Parathyroid adenoma (tissue), 2 donors: ENCODE measurements at regions not wholly inside any gene's neighbourhood (a gene's known extent, or its start where the extent isn't known, plus 50 kb on each side); places are given as distances from the start of the nearest gene placed in this dataset.

ENCODE experiments used
- H2AFZ ChIP-seq: fragments of 300-600 bp; sonication (generic); one replicate; pipeline ENCODE4 v1.7.0; 2017; ENCODE audit warnings: antibody characterized with exemption, mild to moderate bottlenecking
- H3K27ac ChIP-seq: fragments of 300-600 bp; sonication (generic); one replicate; pipeline ENCODE4 v1.7.0; 2017
- H3K27me3 ChIP-seq: fragments of 300-600 bp; sonication (generic); one replicate; pipeline ENCODE4 v1.7.0; 2017; ENCODE audit warnings: low read length; ENCODE audit not compliant: control insufficient read depth, insufficient read depth
- H3K36me3 ChIP-seq: fragments of 300-600 bp; sonication (generic); one replicate; pipeline ENCODE4 v1.7.0; 2017; ENCODE audit warnings: low read length; ENCODE audit not compliant: control insufficient read depth, insufficient read depth
- H3K4me1 ChIP-seq: fragments of 300-600 bp; sonication (generic); one replicate; pipeline ENCODE4 v1.7.0; 2017; ENCODE audit warnings: control low read depth
- H3K4me2 ChIP-seq: fragments of 300-600 bp; sonication (generic); one replicate; pipeline ENCODE4 v1.7.0; 2017; ENCODE audit warnings: low read length
- H3K4me3 ChIP-seq: fragments of 300-600 bp; sonication (generic); one replicate; pipeline ENCODE4 v1.7.0; 2017; ENCODE audit warnings: low read depth, low read length
- H3K79me2 ChIP-seq: fragments of 300-600 bp; sonication (generic); one replicate; pipeline ENCODE4 v1.7.0; 2017; ENCODE audit warnings: control low read depth
- H3K9ac ChIP-seq: fragments of 300-600 bp; sonication (generic); one replicate; pipeline ENCODE4 v1.7.0; 2017; ENCODE audit warnings: mild to moderate bottlenecking
- H3K9me3 ChIP-seq: fragments of 300-600 bp; sonication (generic); one replicate; pipeline ENCODE4 v1.7.0; 2017; ENCODE audit warnings: low read length; ENCODE audit not compliant: control insufficient read depth
- CTCF ChIP-seq: fragments of 300-600 bp; sonication (generic); IDR thresholded peaks from one replicate; pipeline ENCODE4 v1.7.0; 2017; ENCODE audit warnings: antibody characterized with exemption, mild to moderate bottlenecking
- donor health status: primary hyperparathyroidism.

GRCh38 chr1:73784026-73784425 lies 413.9 kb downstream of the LRRIQ3 start:
- H3K36me3 ChIP-seq, result no peaks in the 10 kb centered on the region
- no peaks in the 10 kb centered on the region for H3K27me3 ChIP-seq
- H3K9ac ChIP-seq, result no peak overlapping the region
- no peaks in the 10 kb centered on the region for H3K4me1 ChIP-seq
- no peak overlapping the region for H3K4me2 ChIP-seq
- no peaks in the 10 kb centered on the region for H3K9me3 ChIP-seq
- no peak overlapping the region for H3K27ac ChIP-seq
- no peak overlapping the region for H2AFZ ChIP-seq
- no peak overlapping the region for H3K4me3 ChIP-seq
- H3K79me2 ChIP-seq, result no peaks in the 10 kb centered on the region
- TF ChIP-seq CTCF, result no peak

- no peak overlapping the region for H3K4me2 ChIP-seq
- TF ChIP-seq CTCF, result no peak
Observed at GRCh38 chr1:73783352-73783751, 414.6 kb downstream of the LRRIQ3 start.

GRCh38 chr1:73782901-73783300 lies 415.1 kb downstream of the LRRIQ3 start:
- H3K36me3 ChIP-seq, result no peaks in the 10 kb centered on the region

More at GRCh38 chr1:73783352-73783751, 414.6 kb downstream of the LRRIQ3 start:
- H3K79me2 ChIP-seq, result no peaks in the 10 kb centered on the region
- H2AFZ ChIP-seq, result no peak overlapping the region
- H3K9me3 ChIP-seq, result no peaks in the 10 kb centered on the region
- no peaks in the 10 kb centered on the region for H3K36me3 ChIP-seq
- no peak overlapping the region for H3K4me3 ChIP-seq
- H3K27me3 ChIP-seq, result no peaks in the 10 kb centered on the region
- H3K9ac ChIP-seq, result no peak overlapping the region
- H3K4me1 ChIP-seq, result no peaks in the 10 kb centered on the region
- H3K27ac ChIP-seq, result no peak overlapping the region

GRCh38 chr1:73781251-73781650 lies 416.7 kb downstream of the LRRIQ3 start:
- H3K9ac ChIP-seq, result no peak overlapping the region
- no peaks in the 10 kb centered on the region for H3K9me3 ChIP-seq
- H3K4me3 ChIP-seq, result no peak overlapping the region
- H3K4me1 ChIP-seq, result no peaks in the 10 kb centered on the region
- no peaks in the 10 kb centered on the region for H3K27me3 ChIP-seq
- no peaks in the 10 kb centered on the region for H3K36me3 ChIP-seq
- no peak for TF ChIP-seq CTCF
- H2AFZ ChIP-seq, result no peak overlapping the region
- H3K4me2 ChIP-seq, result no peak overlapping the region
- H3K79me2 ChIP-seq, result no peaks in the 10 kb centered on the region
- H3K27ac ChIP-seq, result no peak overlapping the region

More at GRCh38 chr1:73782901-73783300, 415.1 kb downstream of the LRRIQ3 start:
- no peak overlapping the region for H3K4me3 ChIP-seq
- no peak for TF ChIP-seq CTCF
- no peaks in the 10 kb centered on the region for H3K9me3 ChIP-seq
- H3K79me2 ChIP-seq, result no peaks in the 10 kb centered on the region
- H3K27me3 ChIP-seq, result no peaks in the 10 kb centered on the region
- H3K4me1 ChIP-seq, result no peaks in the 10 kb centered on the region
- H3K27ac ChIP-seq, result no peak overlapping the region
- H2AFZ ChIP-seq, result no peak overlapping the region
- no peak overlapping the region for H3K4me2 ChIP-seq
- H3K9ac ChIP-seq, result no peak overlapping the region

- Histone ChIP-seq H3K36me3 (no peaks in the 10 kb centered on the region), H3K79me2 (no peaks in the 10 kb centered on the region), H3K9ac (no peak overlapping the region), H3K27me3 (no peaks in the 10 kb centered on the region), H3K27ac (no peak overlapping the region), H2AFZ (no peak overlapping the region), H3K4me3 (no peak overlapping the region), H3K4me1 (no peaks in the 10 kb centered on the region), H3K9me3 (no peaks in the 10 kb centered on the region), H3K4me2 (no peak overlapping the region)
- no peak for TF ChIP-seq CTCF
Observed at GRCh38 chr1:73778471-73778870, 419.5 kb downstream of the LRRIQ3 start.
